ENCODE measurements at regions not wholly inside any gene's neighbourhood (a gene's known extent, or its start where the extent isn't known, plus 50 kb on each side); places are given as distances from the start of the nearest gene placed in this dataset.
"Not testable (repeated sequence)": the region's sequence is repeated elsewhere in the genome, so short reads cannot be mapped to it uniquely, and the experiment has no call there.

GRCh38 chr4:120554086-120554485 is 368.4 kb downstream of the PRDM5 start:
- Histone ChIP-seq H3K36me3 (no peaks in the 10 kb centered on the region), H3K4me3 (no peak overlapping the region), H3K4me1 (peaks cover 7 to 20% of the 10 kb centered on the region in 2 donors), H3K27ac (no peak overlapping the region), H3K9me3 (no peaks in the 10 kb centered on the region), H3K27me3 (no peaks in the 10 kb centered on the region)
- TF ChIP-seq CTCF (IDR thresholded peaks at IDR 0.05 in 4 of 5, conservative IDR thresholded peaks at IDR 0.05 in 1 of 5) (no peak), POLR2A (IDR thresholded peaks at IDR 0.05) (no peak)
- DNase-seq (no peak), ATAC-seq (no peak)
- intact Hi-C loops (cut with DNase I; ENCODE audit: low total_unique reads) (no loop called here), in situ Hi-C loops (cut with MboI; ENCODE audit: low sequenced_read_pairs in 4 of 4) (no loop called here)

GRCh38 chr4:120550624-120551220 is 371.8 kb downstream of the PRDM5 start:
- H3K27ac ChIP-seq; H3K27me3 ChIP-seq; H3K4me3 ChIP-seq; ATAC-seq; DNase-seq; in situ Hi-C loops (cut with MboI; ENCODE audit: low sequenced_read_pairs in 4 of 4); intact Hi-C loops (cut with DNase I; ENCODE audit: low total_unique reads); H3K36me3 ChIP-seq; H3K9me3 ChIP-seq: not testable (repeated sequence)
- peaks cover 4 to 15% of the 10 kb centered on the region in 2 donors for H3K4me1 ChIP-seq

- Histone ChIP-seq H3K27ac (no peak overlapping the region), H3K9me3 (no peaks in the 10 kb centered on the region), H3K36me3 (no peaks in the 10 kb centered on the region), H3K4me1 (no peaks in the 10 kb centered on the region), H3K27me3 (no peaks in the 10 kb centered on the region), H3K4me3 (no peak overlapping the region)
- no peak for TF ChIP-seq POLR2A (IDR thresholded peaks at IDR 0.05)
- TF ChIP-seq CTCF (IDR thresholded peaks at IDR 0.05 in 4 of 5, conservative IDR thresholded peaks at IDR 0.05 in 1 of 5): no peak
- no peak for ATAC-seq
- intact Hi-C loops (cut with DNase I; ENCODE audit: low total_unique reads) (no loop called here), in situ Hi-C loops (cut with MboI; ENCODE audit: low sequenced_read_pairs in 4 of 4) (no loop called here)
- no peak for DNase-seq
These were observed 373.4 kb downstream of the PRDM5 start for GRCh38 chr4:120549011-120549570.

- Histone ChIP-seq H3K4me1 (no peaks in the 10 kb centered on the region), H3K36me3 (no peaks in the 10 kb centered on the region), H3K4me3 (no peak overlapping the region), H3K27me3 (no peaks in the 10 kb centered on the region), H3K27ac (no peak overlapping the region), H3K9me3 (no peaks in the 10 kb centered on the region)
- in situ Hi-C loops (cut with MboI; ENCODE audit: low sequenced_read_pairs in 4 of 4): no loop called here
- DNase-seq (no peak), ATAC-seq (no peak)
- intact Hi-C loops (cut with DNase I; ENCODE audit: low total_unique reads): no loop called here
- TF ChIP-seq POLR2A (IDR thresholded peaks at IDR 0.05): no peak
- no peak for TF ChIP-seq CTCF (IDR thresholded peaks at IDR 0.05 in 4 of 5, conservative IDR thresholded peaks at IDR 0.05 in 1 of 5)
These were observed 377.1 kb downstream of the PRDM5 start for GRCh38 chr4:120545391-120545790.

DNA sequence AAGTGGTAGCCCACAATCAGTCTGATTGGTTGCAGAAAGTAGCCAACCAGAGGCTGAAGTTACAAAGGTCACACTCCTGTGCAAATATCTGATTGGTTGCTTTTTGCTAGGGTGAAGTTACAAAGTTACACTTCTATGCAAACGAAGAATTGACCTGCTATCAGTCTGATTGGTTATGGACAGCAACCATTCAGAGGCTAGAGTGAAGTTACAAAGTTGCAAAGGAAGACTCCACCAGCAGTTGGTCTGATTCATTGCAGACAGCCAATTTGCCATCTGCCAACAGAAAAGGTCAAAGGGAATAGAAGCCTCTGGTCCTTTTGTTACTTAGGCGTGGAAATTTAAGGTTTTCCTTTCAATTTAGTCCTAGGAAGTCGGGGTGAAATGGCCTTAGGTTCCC is 377.7 kb downstream of the PRDM5 start:
- intact Hi-C loops (cut with DNase I; ENCODE audit: low total_unique reads): no loop called here

More for the DNA sequence above, 377.7 kb downstream of the PRDM5 start:
- ATAC-seq (no peak), DNase-seq (no peak)
- TF ChIP-seq CTCF (IDR thresholded peaks at IDR 0.05 in 4 of 5, conservative IDR thresholded peaks at IDR 0.05 in 1 of 5) (no peak), POLR2A (IDR thresholded peaks at IDR 0.05) (no peak)
- Histone ChIP-seq H3K27me3 (no peaks in the 10 kb centered on the region), H3K9me3 (no peaks in the 10 kb centered on the region), H3K27ac (no peak overlapping the region), H3K4me3 (no peak overlapping the region), H3K36me3 (no peaks in the 10 kb centered on the region), H3K4me1 (no peaks in the 10 kb centered on the region)
- in situ Hi-C loops (cut with MboI; ENCODE audit: low sequenced_read_pairs in 4 of 4): no loop called here
